HL-60 (cell line): ENCODE measurements at regions not wholly inside any gene's neighbourhood (a gene's known extent, or its start where the extent isn't known, plus 50 kb on each side); places are given as distances from the start of the nearest gene placed in this dataset.

ENCODE experiments used
- CTCF ChIP-seq: IDR thresholded peaks from one replicate; pipeline ENCODE4 v1.5.1; 2011; ENCODE audit warnings: low read length, control low read depth, inconsistent platforms; ENCODE audit not compliant: insufficient read depth
- GABPA ChIP-seq: IDR thresholded peaks from 2 replicates; pipeline ENCODE4 v1.6.1; 2012; ENCODE audit warnings: low read depth
- POLR2AphosphoS5 ChIP-seq: IDR thresholded peaks from 2 replicates; pipeline ENCODE4 v1.6.1; 2012; ENCODE audit warnings: low read depth

GRCh38 chr15:97747342-97747741 lies 213.2 kb upstream of the ARRDC4 start:
- TF ChIP-seq CTCF (no peak), POLR2AphosphoS5 (no peak), GABPA (no peak)
